GM18858 (cell line): ENCODE measurements at regions not wholly inside any gene's neighbourhood (a gene's known extent, or its start where the extent isn't known, plus 50 kb on each side); places are given as distances from the start of the nearest gene placed in this dataset.

ENCODE experiments used
- ATAC-seq: cut with Tn5 transposase; IDR thresholded peaks from one replicate; pipeline ENCODE4 v1.9.1; 2021; ENCODE audit not compliant: unreplicated experiment

GRCh38 chr2:9738062-9738461, 105.2 kb upstream of the TAF1B start:
- ATAC-seq: no peak

- ATAC-seq: no peak
Observed at GRCh38 chr2:9738535-9739496, 104.5 kb upstream of the TAF1B start.

- ATAC-seq: no peak
Observed at GRCh38 chr2:9739531-9739964, 103.7 kb upstream of the TAF1B start.

- no peak for ATAC-seq
Observed at GRCh38 chr2:9740382-9741073, 102.7 kb upstream of the TAF1B start.

GRCh38 chr2:9741110-9741509, 102.2 kb upstream of the TAF1B start:
- ATAC-seq: no peak

- no peak for ATAC-seq
Observed at GRCh38 chr2:9742601-9743000, 100.7 kb upstream of the TAF1B start.

- ATAC-seq: no peak
Observed at GRCh38 chr2:9744256-9745004, 98.8 kb upstream of the TAF1B start.

GRCh38 chr2:9745153-9745899, 97.9 kb upstream of the TAF1B start:
- ATAC-seq: no peak

- no peak for ATAC-seq
Observed at GRCh38 chr2:9747396-9747795, 95.9 kb upstream of the TAF1B start.

- no peak for ATAC-seq
Observed at GRCh38 chr2:9748577-9748976, 94.7 kb upstream of the TAF1B start.

GRCh38 chr2:9749546-9750223, 93.6 kb upstream of the TAF1B start:
- no peak for ATAC-seq

GRCh38 chr2:9750224-9751215, 92.8 kb upstream of the TAF1B start:
- no peak for ATAC-seq

- ATAC-seq: no peak
Observed at GRCh38 chr2:9751831-9752230, 91.4 kb upstream of the TAF1B start.

- no peak for ATAC-seq
Observed at GRCh38 chr2:9752441-9753275, 90.6 kb upstream of the TAF1B start.

- ATAC-seq: peak; percentile 68
Observed at GRCh38 chr2:9753276-9753600, 90.0 kb upstream of the TAF1B start.

- no peak for ATAC-seq
Observed at GRCh38 chr2:9753665-9754531, 89.4 kb upstream of the TAF1B start.

GRCh38 chr2:9754532-9754887, 88.8 kb upstream of the TAF1B start:
- no peak for ATAC-seq
